Spinal cord (tissue), 9 donors: ENCODE measurements at regions not wholly inside any gene's neighbourhood (a gene's known extent, or its start where the extent isn't known, plus 50 kb on each side); places are given as distances from the start of the nearest gene placed in this dataset.
"Not testable (repeated sequence)": the region's sequence is repeated elsewhere in the genome, so short reads cannot be mapped to it uniquely, and the experiment has no call there.

Source experiments
- DNase-seq, 6 donors: peaks; one replicate each; pipeline versions ENCODE4 v3.0.0 to v3.0.0-alpha.2; 2013 to 2015; ENCODE audit warnings: low spot score in 6 of 6, low read depth in 4 of 6
- H3K27ac ChIP-seq: one replicate; pipeline ENCODE4 v1.5.1; 2013; ENCODE audit warnings: low read depth, low read length, control low read depth
- H3K27me3 ChIP-seq: one replicate; pipeline ENCODE4 v1.6.1; 2013; ENCODE audit warnings: low read length; ENCODE audit not compliant: control insufficient read depth, insufficient read depth
- H3K36me3 ChIP-seq: one replicate; pipeline ENCODE4 v1.6.1; 2013; ENCODE audit warnings: low read length; ENCODE audit not compliant: control insufficient read depth, insufficient read depth
- H3K4me1 ChIP-seq: one replicate; pipeline ENCODE4 v1.6.1; 2013; ENCODE audit warnings: low read length; ENCODE audit not compliant: control insufficient read depth, insufficient read depth
- H3K4me3 ChIP-seq: one replicate; pipeline ENCODE4 v1.5.1; 2013; ENCODE audit warnings: low read depth, low read length, control low read depth
- H3K9me3 ChIP-seq: one replicate; pipeline ENCODE4 v1.6.1; 2013; ENCODE audit warnings: low read length; ENCODE audit not compliant: control insufficient read depth, insufficient read depth
- WGBS: methylation state at CpG from one replicate; pipeline ENCODE4 v1.1.5; 2013; ENCODE audit warnings: missing lambda C conversion rate; ENCODE audit not compliant: insufficient coverage; 5-methylcytosine and 5-hydroxymethylcytosine counted together
- donor health status: healthy.

DNA sequence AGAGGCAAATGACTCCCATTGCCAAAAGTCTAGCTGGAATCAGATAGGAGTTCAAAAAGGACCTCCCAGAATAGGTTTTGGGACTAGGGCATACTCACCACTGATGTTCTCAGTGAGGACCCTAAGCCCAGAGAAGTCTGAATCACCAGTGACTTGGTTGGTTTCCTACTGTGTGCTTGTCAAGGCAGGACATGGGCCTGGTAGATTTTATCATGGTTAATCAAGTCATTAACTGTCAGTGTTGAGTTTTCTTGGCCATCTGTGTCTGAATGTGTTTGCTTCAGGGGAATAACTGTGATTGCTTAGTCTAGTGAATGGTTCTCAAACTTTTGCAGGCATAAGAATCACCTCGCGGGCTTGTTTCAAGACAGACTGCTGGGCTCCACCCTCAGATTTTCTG lies 99.0 kb upstream of the GDNF start:
- Histone ChIP-seq H3K36me3 (no peaks in the 10 kb centered on the region), H3K27me3 (no peaks in the 10 kb centered on the region), H3K9me3 (peaks cover 2% of the 10 kb centered on the region), H3K4me1 (no peaks in the 10 kb centered on the region), H3K27ac (no peak overlapping the region), H3K4me3 (no peak overlapping the region)
- 81% methylated on average over 2 of the region's 2 CpGs for WGBS
- no peak for DNase-seq

DNA sequence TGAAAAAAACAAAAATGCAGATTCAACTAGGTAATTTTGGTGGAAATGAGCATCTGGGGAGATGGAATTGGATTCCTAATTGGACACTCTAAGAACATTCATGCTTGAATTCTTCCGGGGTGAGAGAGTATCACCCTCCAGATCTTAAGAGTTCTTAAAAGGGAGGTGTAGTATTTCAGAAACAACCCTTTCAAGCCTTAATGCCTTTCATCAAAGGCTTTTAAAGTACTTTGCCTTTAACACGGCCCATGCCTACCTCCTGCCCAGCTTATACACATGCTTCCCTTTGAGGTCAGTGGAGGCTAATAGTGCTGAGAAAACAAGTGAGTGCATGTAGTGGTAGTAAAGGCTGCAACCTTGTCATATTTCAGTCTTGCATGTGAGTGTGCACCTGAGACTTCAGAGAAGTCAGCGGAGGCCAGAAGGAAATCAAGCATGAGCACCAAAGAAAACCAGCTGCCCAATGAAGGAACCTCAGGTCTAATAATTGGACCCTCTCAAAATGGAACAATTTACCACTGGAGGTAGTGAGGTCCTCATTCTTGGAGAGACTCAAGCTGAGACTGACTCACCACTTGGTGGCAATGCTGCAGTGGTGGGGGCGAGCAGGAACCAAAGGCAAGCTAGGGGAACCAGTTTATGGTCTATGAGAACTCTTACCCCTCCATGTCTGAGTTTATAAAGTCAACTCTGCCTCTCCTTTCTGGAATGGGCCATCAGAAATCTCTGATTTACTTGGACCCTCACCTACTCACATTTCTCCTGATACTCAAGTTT lies 98.4 kb upstream of the GDNF start:
- Histone ChIP-seq H3K36me3 (no peaks in the 10 kb centered on the region), H3K27me3 (no peaks in the 10 kb centered on the region), H3K9me3 (peaks cover 2% of the 10 kb centered on the region), H3K4me3 (no peak overlapping the region), H3K27ac (no peak overlapping the region), H3K4me1 (no peaks in the 10 kb centered on the region)
- WGBS = 57% methylated on average over 1 of the region's 4 CpGs
- no peak for DNase-seq

DNA sequence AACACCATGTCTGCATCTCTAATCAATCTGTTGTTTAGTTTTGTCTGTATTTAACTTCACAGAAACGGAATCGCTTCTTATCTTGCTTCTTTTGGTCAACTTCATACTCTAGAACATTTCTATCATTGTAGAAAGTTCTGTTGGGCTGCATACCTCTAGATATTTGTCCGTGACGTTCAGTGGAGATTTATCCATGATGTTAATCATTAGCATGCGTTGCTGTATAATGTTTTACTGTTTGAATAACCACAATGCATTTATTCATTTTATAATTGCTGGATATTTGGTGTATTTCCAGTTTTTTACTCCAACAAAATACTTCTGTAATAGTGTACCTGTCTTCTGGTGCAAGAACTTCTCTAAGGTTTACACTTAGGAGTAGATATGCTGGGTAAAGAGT lies 96.2 kb upstream of the GDNF start:
- no peaks in the 10 kb centered on the region for H3K36me3 ChIP-seq
- H3K27me3 ChIP-seq = no peaks in the 10 kb centered on the region
- no peak overlapping the region for H3K4me3 ChIP-seq
- peaks cover 2% of the 10 kb centered on the region for H3K9me3 ChIP-seq
- WGBS = no CpG with 5 or more reads among the region's 5 CpGs
- no peaks in the 10 kb centered on the region for H3K4me1 ChIP-seq
- DNase-seq = no peak
- H3K27ac ChIP-seq = no peak overlapping the region

DNA sequence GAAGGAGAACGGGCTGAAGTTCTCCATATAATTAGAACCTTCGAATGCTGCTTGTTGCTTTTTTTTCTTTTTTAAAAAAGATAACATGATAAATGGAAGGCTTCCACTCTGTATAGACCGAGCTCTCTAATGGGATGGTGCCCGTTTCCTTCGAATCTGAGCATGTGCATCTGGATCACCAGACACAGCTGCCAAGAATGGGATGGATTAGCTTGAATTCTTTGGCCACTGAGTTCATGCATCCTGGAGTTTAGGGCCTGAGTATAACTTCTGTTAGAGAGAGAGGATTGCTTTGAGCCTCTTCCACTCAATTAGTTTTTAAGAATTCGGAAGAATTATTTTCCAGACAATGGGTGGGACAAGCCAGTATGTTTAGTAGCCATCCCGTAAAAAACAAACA lies 93.7 kb upstream of the GDNF start:
- Histone ChIP-seq H3K27ac (no peak overlapping the region), H3K4me3 (no peak overlapping the region), H3K9me3 (peaks cover 2% of the 10 kb centered on the region), H3K4me1 (no peaks in the 10 kb centered on the region), H3K36me3 (no peaks in the 10 kb centered on the region), H3K27me3 (no peaks in the 10 kb centered on the region)
- DNase-seq = no peak
- 53% methylated on average over 3 of the region's 7 CpGs for WGBS

DNA sequence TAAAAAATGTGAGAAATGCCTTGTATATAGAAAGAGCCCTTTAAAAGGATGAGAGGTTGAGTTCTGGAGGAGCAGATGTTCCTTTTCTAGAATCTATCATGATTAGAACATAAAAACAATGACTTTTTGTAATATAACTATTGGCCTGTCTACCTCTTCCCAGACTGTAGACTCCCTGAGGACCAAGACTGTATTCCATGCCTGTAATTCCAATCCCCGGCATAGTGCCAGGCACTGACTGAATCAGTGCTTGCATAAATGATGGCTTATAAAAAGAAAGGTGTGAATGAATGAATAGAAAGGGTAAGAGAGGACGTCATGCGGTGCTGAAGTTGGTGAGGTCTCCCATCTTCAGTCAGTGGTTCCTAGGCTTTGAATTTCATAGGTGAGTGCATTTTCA lies 92.6 kb upstream of the GDNF start:
- no peak for DNase-seq
- Histone ChIP-seq H3K9me3 (peaks cover 2% of the 10 kb centered on the region), H3K4me3 (no peak overlapping the region), H3K4me1 (no peaks in the 10 kb centered on the region), H3K36me3 (no peaks in the 10 kb centered on the region), H3K27ac (no peak overlapping the region), H3K27me3 (no peaks in the 10 kb centered on the region)
- WGBS = 100% methylated on average over 1 of the region's 3 CpGs

DNA sequence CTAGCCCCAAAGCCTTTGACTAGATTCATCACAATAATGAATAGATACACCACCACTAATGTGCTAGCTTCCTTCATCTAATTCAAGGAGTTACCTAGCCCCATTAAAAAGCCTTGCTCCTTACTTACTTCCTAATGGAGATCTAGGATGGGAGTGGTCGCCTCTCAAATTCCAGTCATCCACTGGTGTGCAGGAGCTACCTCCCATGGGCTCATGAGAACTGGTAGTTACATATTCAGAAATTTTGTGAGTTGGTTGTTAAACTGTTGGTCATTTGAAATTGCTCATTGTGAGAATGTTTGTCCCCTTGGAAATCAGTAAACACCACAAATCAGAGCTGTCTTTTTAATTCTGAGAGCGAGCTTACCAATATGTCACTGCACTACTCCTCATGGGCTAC lies 91.7 kb upstream of the GDNF start:
- Histone ChIP-seq H3K4me3 (no peak overlapping the region), H3K27ac (no peak overlapping the region), H3K9me3 (no peaks in the 10 kb centered on the region), H3K27me3 (no peaks in the 10 kb centered on the region), H3K36me3 (no peaks in the 10 kb centered on the region), H3K4me1 (no peaks in the 10 kb centered on the region)
- no CpG with 5 or more reads among the region's 2 CpGs for WGBS
- no peak for DNase-seq

DNA sequence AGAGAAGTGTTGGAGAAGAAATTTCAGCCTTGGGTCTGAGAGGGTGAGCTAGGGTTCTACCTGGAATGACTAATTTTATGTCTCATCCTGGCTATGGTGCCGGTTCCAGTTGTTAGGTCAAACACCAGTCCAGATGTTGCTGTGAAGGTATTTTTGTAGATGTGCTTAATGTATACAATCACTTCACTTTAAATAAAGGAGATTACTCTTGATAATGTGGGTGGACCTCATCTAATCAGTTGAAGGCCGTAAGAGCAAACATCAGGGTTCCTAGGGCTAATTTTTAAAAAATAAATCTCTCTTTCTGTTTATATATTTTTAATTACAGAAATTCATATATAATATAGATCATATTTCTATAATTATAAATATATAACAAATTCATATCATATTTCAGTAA lies 90.5 kb upstream of the GDNF start:
- no peak for DNase-seq
- H3K27ac ChIP-seq = no peak overlapping the region
- H3K27me3 ChIP-seq = no peaks in the 10 kb centered on the region
- H3K4me1 ChIP-seq = no peaks in the 10 kb centered on the region
- no peak overlapping the region for H3K4me3 ChIP-seq
- no CpG with 5 or more reads among the region's 2 CpGs for WGBS
- no peaks in the 10 kb centered on the region for H3K9me3 ChIP-seq
- no peaks in the 10 kb centered on the region for H3K36me3 ChIP-seq

DNA sequence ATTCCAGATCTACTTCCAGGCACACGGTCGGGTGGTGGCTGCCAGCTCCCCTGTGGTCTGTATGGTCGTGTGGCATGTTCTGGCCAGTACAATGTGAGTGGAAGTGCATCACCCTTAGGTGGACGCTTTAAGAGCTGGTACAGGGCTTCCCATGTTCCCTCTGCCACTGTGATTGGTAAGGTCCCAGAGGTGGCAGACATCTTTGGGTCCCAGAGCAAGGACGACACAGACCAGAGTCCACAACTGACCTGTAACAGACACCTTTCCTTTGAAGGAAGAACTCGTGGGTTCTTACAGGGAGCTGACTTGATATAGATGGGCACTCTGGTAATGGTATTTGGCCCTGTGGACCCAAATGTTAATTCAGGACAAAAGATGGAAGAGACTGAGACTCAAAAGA lies 90.0 kb upstream of the GDNF start:
- WGBS = 89% methylated on average over 5 of the region's 6 CpGs
- H3K36me3 ChIP-seq = no peaks in the 10 kb centered on the region
- DNase-seq = no peak
- H3K4me3 ChIP-seq = no peak overlapping the region
- H3K4me1 ChIP-seq = no peaks in the 10 kb centered on the region
- H3K27ac ChIP-seq = no peak overlapping the region
- no peaks in the 10 kb centered on the region for H3K27me3 ChIP-seq
- no peaks in the 10 kb centered on the region for H3K9me3 ChIP-seq

DNA sequence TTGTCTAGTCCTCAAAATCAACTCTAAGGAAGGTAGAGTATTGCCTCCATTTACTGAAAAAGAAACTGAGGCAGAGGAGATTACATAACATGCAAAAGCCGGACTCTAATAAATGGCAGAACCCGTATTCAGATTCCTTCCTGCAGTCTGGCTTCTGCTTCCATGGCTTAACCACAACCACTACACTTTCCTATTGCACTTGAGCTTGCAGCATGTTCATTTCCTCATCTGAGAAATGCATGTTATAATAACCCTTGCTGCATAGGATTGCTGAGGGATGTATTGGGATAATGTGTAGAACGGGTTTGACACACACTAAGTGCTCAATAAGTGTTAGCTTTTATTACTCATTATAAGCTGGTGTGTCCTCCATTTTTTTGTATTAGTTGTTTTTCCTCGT lies 87.9 kb upstream of the GDNF start:
- H3K4me1 ChIP-seq, H3K27me3 ChIP-seq, DNase-seq, H3K4me3 ChIP-seq, H3K27ac ChIP-seq, H3K36me3 ChIP-seq, H3K9me3 ChIP-seq: not testable (repeated sequence)
- no CpG with 5 or more reads among the region's 4 CpGs for WGBS

DNA sequence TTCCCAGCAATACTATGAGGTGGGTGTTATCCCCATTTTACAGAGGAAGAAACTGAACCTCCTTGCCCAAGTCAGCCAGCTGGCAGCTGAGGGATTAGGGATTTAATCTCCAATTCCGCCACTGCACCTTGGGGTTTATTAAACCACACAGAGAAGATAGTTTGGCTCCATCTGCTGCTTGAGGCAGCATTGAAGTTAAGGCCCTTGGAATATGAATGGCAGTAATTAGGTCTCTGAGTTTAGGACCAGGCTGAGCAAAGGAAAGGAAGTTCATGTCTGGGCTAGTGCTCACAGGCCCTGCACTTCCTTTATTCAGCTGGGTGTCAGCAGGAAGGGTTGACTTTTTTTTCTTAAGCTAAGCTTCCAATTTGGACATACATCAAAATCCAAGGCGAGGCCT lies 86.9 kb upstream of the GDNF start:
- Histone ChIP-seq H3K4me1 (no peaks in the 10 kb centered on the region), H3K27me3 (no peaks in the 10 kb centered on the region), H3K9me3 (no peaks in the 10 kb centered on the region), H3K36me3 (no peaks in the 10 kb centered on the region), H3K4me3 (no peak overlapping the region), H3K27ac (no peak overlapping the region)
- 83% methylated on average over 1 of the region's 2 CpGs for WGBS
- no peak for DNase-seq
